IMR-90 (cell line): ENCODE measurements at regions not wholly inside any gene's neighbourhood (a gene's known extent, or its start where the extent isn't known, plus 50 kb on each side); places are given as distances from the start of the nearest gene placed in this dataset.

Experiments
- ATAC-seq: fragments of 200-7000 bp; cut with Tn5 transposase; 2 replicates; pipeline ENCODE4 v1.9.1; 2020; ENCODE audit warnings: low read depth, mild to moderate bottlenecking, moderate library complexity
- BruUV-seq: library from RNA; stranded (reverse); fragments of 400-500 nt; replicated peaks from 2 replicates; lab custom pipeline; 2021; lab: Mats Ljungman, UMichigan
- CTCF ChIA-PET: fragments of 300-600 bp; formaldehyde crosslinking; extraction: SDS; loops from one replicate; lab custom pipeline; 2021; ENCODE audit warnings: antibody characterized with exemption; lab: Yijun Ruan, JAX
- POLR2A ChIA-PET: fragments of 300-600 bp; sonication (Branson Sonifier 250); formaldehyde crosslinking; loops from one replicate; lab custom pipeline; 2022; ENCODE audit warnings: antibody characterized with exemption; ENCODE audit not compliant: unreplicated experiment; lab: Charles Lee
- DNase-seq: peaks from one replicate; pipeline ENCODE4 v3.0.0; 2013
- H2AFZ ChIP-seq: replicated peaks from 2 replicates; pipeline ENCODE3; 2013; ENCODE audit warnings: low read length, mild to moderate bottlenecking; ENCODE audit not compliant: poor library complexity
- H2AK5ac ChIP-seq: 2 replicates; pipeline ENCODE4 v1.6.1; 2013; ENCODE audit warnings: low read depth, low read length, inconsistent platforms
- H2AK9ac ChIP-seq: replicated peaks from 2 replicates; pipeline ENCODE3; 2013; ENCODE audit warnings: mild to moderate bottlenecking, low read depth, low read length, moderate library complexity; ENCODE audit not compliant: poor library complexity
- H2BK120ac ChIP-seq: 2 replicates; pipeline ENCODE4 v1.6.1; 2013; ENCODE audit warnings: low read depth, low read length, inconsistent platforms
- H2BK15ac ChIP-seq: 3 replicates; pipeline ENCODE4 v1.6.1; 2013; ENCODE audit warnings: low read depth, low read length, inconsistent platforms
- H2BK20ac ChIP-seq: 2 replicates; pipeline ENCODE4 v1.6.1; 2013; ENCODE audit warnings: low read depth, mild to moderate bottlenecking, inconsistent platforms, low read length, moderate library complexity
- H2BK5ac ChIP-seq: 2 replicates; pipeline ENCODE4 v1.6.1; 2013; ENCODE audit warnings: mild to moderate bottlenecking, low read depth, low read length, inconsistent platforms; ENCODE audit not compliant: poor library complexity, severe bottlenecking
- H3K14ac ChIP-seq: replicated peaks from 2 replicates; pipeline ENCODE4 v1.6.1; 2013; ENCODE audit warnings: low read depth, low read length, inconsistent platforms
- H3K18ac ChIP-seq: 2 replicates; pipeline ENCODE4 v1.6.1; 2013; ENCODE audit warnings: low read depth, low read length, control low read depth
- H3K23ac ChIP-seq: 2 replicates; pipeline ENCODE4 v1.6.1; 2013; ENCODE audit warnings: low read depth, low read length, inconsistent platforms
- H3K27ac ChIP-seq: 2 replicates; pipeline ENCODE4 v1.5.1; 2013; ENCODE audit warnings: mild to moderate bottlenecking, control low read depth, low read length; ENCODE audit not compliant: insufficient read depth
- H3K27me3 ChIP-seq: 2 replicates; pipeline ENCODE4 v1.6.1; 2013; ENCODE audit warnings: low read length; ENCODE audit not compliant: control insufficient read depth, insufficient read depth
- H3K36me3 ChIP-seq: 2 replicates; pipeline ENCODE4 v1.6.1; 2013; ENCODE audit warnings: low read length, mixed read lengths; ENCODE audit not compliant: control insufficient read depth, insufficient read depth
- H3K4ac ChIP-seq: 2 replicates; pipeline ENCODE4 v1.6.1; 2013; ENCODE audit warnings: low read depth, low read length, inconsistent platforms
- H3K4me1 ChIP-seq: 2 replicates; pipeline ENCODE4 v1.6.1; 2013; ENCODE audit warnings: low read length, mixed read lengths; ENCODE audit not compliant: control insufficient read depth, insufficient read depth
- H3K4me2 ChIP-seq: 2 replicates; pipeline ENCODE4 v1.6.1; 2013; ENCODE audit warnings: low read depth, mild to moderate bottlenecking, control low read depth, low read length, moderate library complexity
- H3K4me3 ChIP-seq: 2 replicates; pipeline ENCODE4 v1.5.1; 2013; ENCODE audit warnings: low read depth, mild to moderate bottlenecking, control low read depth, low read length, moderate library complexity; ENCODE audit not compliant: insufficient read depth
- H3K56ac ChIP-seq: 2 replicates; pipeline ENCODE4 v1.6.1; 2013; ENCODE audit warnings: low read length, inconsistent platforms; ENCODE audit not compliant: insufficient read depth; ENCODE audit errors: extremely low read depth
- H3K79me1 ChIP-seq, 2 experiments: 2 replicates each; pipeline ENCODE4 v1.6.1; 2013; ENCODE audit warnings: low read length in 2 of 2, inconsistent platforms in 1 of 2, low read depth in 1 of 2
- H3K9ac ChIP-seq: 2 replicates; pipeline ENCODE4 v1.6.1; 2013; ENCODE audit warnings: low read depth, low read length, control low read depth
- H3K9me1 ChIP-seq: 2 replicates; pipeline ENCODE4 v1.6.1; 2013; ENCODE audit warnings: low read length, inconsistent platforms; ENCODE audit not compliant: insufficient read depth
- H3K9me3 ChIP-seq: 2 replicates; pipeline ENCODE4 v1.6.1; 2013; ENCODE audit warnings: low read length; ENCODE audit not compliant: control insufficient read depth, insufficient read depth
- H4K20me1 ChIP-seq: 2 replicates; pipeline ENCODE4 v1.6.1; 2013; ENCODE audit warnings: low read length, inconsistent platforms; ENCODE audit not compliant: insufficient read depth
- H4K5ac ChIP-seq: 2 replicates; pipeline ENCODE4 v1.6.1; 2013; ENCODE audit warnings: mild to moderate bottlenecking, low read depth, low read length, control low read depth
- H4K8ac ChIP-seq, 2 experiments: 2 replicates each; pipeline ENCODE4 v1.6.1; 2013; ENCODE audit warnings: low read depth in 2 of 2, low read length in 2 of 2, control low read depth in 1 of 2, inconsistent platforms in 1 of 2
- H4K91ac ChIP-seq: 2 replicates; pipeline ENCODE4 v1.6.1; 2013; ENCODE audit warnings: low read depth, low read length, inconsistent platforms; ENCODE audit not compliant: insufficient read depth
- BHLHE40 ChIP-seq: fragments of 150-350 bp; IDR thresholded peaks from 2 replicates; pipeline ENCODE4 v1.6.1; 2016; ENCODE audit warnings: mild to moderate bottlenecking, low read depth, low read length
- POLR2A ChIP-seq: IDR thresholded peaks from 2 replicates; pipeline ENCODE4 v1.6.1; 2012; ENCODE audit warnings: mild to moderate bottlenecking, low read depth, low read length
- RCOR1 ChIP-seq: IDR thresholded peaks from 2 replicates; pipeline ENCODE4 v1.6.1; 2012; ENCODE audit warnings: mild to moderate bottlenecking, low read length, improper control_type of control experiment; ENCODE audit not compliant: insufficient replicate concordance
- RFX5 ChIP-seq: IDR thresholded peaks from 2 replicates; pipeline ENCODE4 v1.8.0; 2012; ENCODE audit warnings: low read depth, mild to moderate bottlenecking, low read length, moderate library complexity
- WGBS, 2 experiments: methylation state at CpG; one replicate each; pipeline versions ENCODE4 v1.1.5 to v1.1.7; 2013; ENCODE audit warnings: missing lambda C conversion rate in 2 of 2; ENCODE audit not compliant: insufficient read length in 1 of 2; ENCODE audit errors: extremely low coverage in 2 of 2; 5-methylcytosine and 5-hydroxymethylcytosine counted together
- dilution Hi-C: fragments of 300-500 bp; cut with HindIII; formaldehyde crosslinking; loops from one replicate; pipeline ENCODE4 v1.14.3; 2018; ENCODE audit warnings: low sequenced_read_pairs; ENCODE audit not compliant: unreplicated experiment
- in situ Hi-C: fragments of 300-500 bp; cut with MboI; formaldehyde crosslinking; loops from 3 replicates; pipeline ENCODE4 v1.14.3; 2019; ENCODE audit warnings: low sequenced_read_pairs, inconsistent platforms, mixed read lengths
- intact Hi-C: fragments of 100-400 bp; cut with micrococcal nuclease; formaldehyde crosslinking; loops from 2 replicates; pipeline ENCODE4 v1.10.0; 2022

DNA sequence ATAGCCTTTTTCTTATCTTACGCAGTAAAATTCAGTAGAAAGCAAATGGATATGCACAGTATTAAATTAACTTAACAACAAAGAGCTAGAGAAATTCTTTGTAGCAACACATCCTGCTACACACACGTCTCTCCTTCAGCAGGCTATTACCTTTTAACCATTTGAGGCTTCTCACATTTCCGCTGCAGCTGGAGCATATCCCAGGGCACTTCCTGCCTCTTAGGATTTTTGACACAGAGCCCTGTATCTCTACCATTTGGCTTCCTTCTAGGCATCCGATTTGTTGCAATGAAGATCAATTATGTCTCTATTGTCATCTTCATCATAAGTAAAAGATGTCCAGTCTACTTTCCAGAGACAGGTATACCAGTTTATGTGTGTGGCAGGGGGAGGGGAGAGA, 292.4 kb upstream of the CBLB start:
- 53% methylated on average over 2 of the region's 4 CpGs; no CpG with 5 or more reads in 1 of the 2 experiments for WGBS, 2 experiments
- no peak for TF ChIP-seq RFX5
- TF ChIP-seq BHLHE40 = no peak
- no peak for TF ChIP-seq RCOR1
- no peak for TF ChIP-seq POLR2A
- CTCF ChIA-PET = no interaction called here

More for the DNA sequence above, 292.4 kb upstream of the CBLB start:
- H4K8ac ChIP-seq = no peak overlapping the region
- H3K4me3 ChIP-seq = no peak overlapping the region
- no peak overlapping the region for H2BK5ac ChIP-seq
- intact Hi-C loops (no loop called here), in situ Hi-C loops (no loop called here), dilution Hi-C loops (no loop called here)
- POLR2A ChIA-PET = no interaction called here
- no peaks in the 10 kb centered on the region for H3K36me3 ChIP-seq
- no peaks in the 10 kb centered on the region for H4K20me1 ChIP-seq
- H2AFZ ChIP-seq = no peak overlapping the region
- no peak overlapping the region for H3K27ac ChIP-seq
- H3K9me3 ChIP-seq = no peaks in the 10 kb centered on the region
- no peaks in the 10 kb centered on the region for H3K4me1 ChIP-seq
- H3K18ac ChIP-seq = no peak overlapping the region
- no peak overlapping the region for H3K4me2 ChIP-seq
- H2BK20ac ChIP-seq = no peak overlapping the region
- no peak overlapping the region for H3K23ac ChIP-seq
- H2AK5ac ChIP-seq = no peak overlapping the region
- no peak overlapping the region for H4K91ac ChIP-seq
- H4K5ac ChIP-seq = no peak overlapping the region
- no peaks in the 10 kb centered on the region for H3K9me1 ChIP-seq
- H2BK120ac ChIP-seq = no peak overlapping the region
- no peak overlapping the region for H2BK15ac ChIP-seq
- no peak overlapping the region for H3K4ac ChIP-seq
- H2AK9ac ChIP-seq = no peak overlapping the region
- H3K27me3 ChIP-seq = no peaks in the 10 kb centered on the region
- H3K14ac ChIP-seq = no peak overlapping the region
- DNase-seq (no peak), ATAC-seq (no peak)
- H3K79me1 ChIP-seq = no peaks in the 10 kb centered on the region
- no peak overlapping the region for H3K56ac ChIP-seq
- H3K9ac ChIP-seq = no peak overlapping the region
- BruUV-seq = no TSS peak
